HCT116 (cell line): ENCODE measurements at regions not wholly inside any gene's neighbourhood (a gene's known extent, or its start where the extent isn't known, plus 50 kb on each side); places are given as distances from the start of the nearest gene placed in this dataset.

Source experiments
- ATAC-seq: fragments of 200-7000 bp; cut with Tn5 transposase; 2 replicates; pipeline ENCODE4 v1.9.1; 2020; ENCODE audit warnings: mild to moderate bottlenecking, moderate library complexity
- BruUV-seq: library from RNA; stranded (reverse); fragments of 400-500 nt; replicated peaks from 2 replicates; lab custom pipeline; 2021; lab: Mats Ljungman, UMichigan
- CTCF ChIA-PET: fragments of 300-600 bp; sonication (Branson Sonifier 250); formaldehyde crosslinking; loops from one replicate; lab custom pipeline; 2021; ENCODE audit warnings: antibody characterized with exemption; lab: Charles Lee
- POLR2A ChIA-PET: fragments of 300-600, 350-600 bp; sonication (Branson Sonifier 250); formaldehyde crosslinking; loops from one replicate; lab custom pipeline; 2021; ENCODE audit warnings: antibody characterized with exemption; lab: Charles Lee
- RAD21 ChIA-PET, 2 experiments: fragments of 300-600 bp; sonication (Branson Sonifier 250); formaldehyde crosslinking; loops; one replicate each; lab custom pipeline; 2023; ENCODE audit warnings: low total read pairs in 2 of 2; ENCODE audit not compliant: uncharacterized antibody in 2 of 2, unreplicated experiment in 2 of 2, low non-redundant PET in 1 of 2; lab: Charles Lee
- DNase-seq: peaks from one replicate; pipeline ENCODE4 v3.0.0-alpha.2; 2010; ENCODE audit warnings: low read depth, low spot score
- H2AFZ ChIP-seq: fragments of 200-600 bp; shearing (Covaris generic), sonication (generic); 2 replicates; pipeline ENCODE4 v1.6.1; 2017; ENCODE audit warnings: low read depth, mixed run types, mixed read lengths, antibody characterized with exemption, low read length; ENCODE audit not compliant: poor library complexity, severe bottlenecking
- H3K27ac ChIP-seq: 2 replicates; pipeline ENCODE4 v1.5.1; 2012; ENCODE audit warnings: low read depth, low read length
- H3K27me3 ChIP-seq: fragments of 200-600 bp; sonication (generic); 2 replicates; pipeline ENCODE4 v1.6.1; 2016; ENCODE audit warnings: mixed run types, low read length, mixed read lengths; ENCODE audit not compliant: insufficient read depth
- H3K36me3 ChIP-seq, 2 experiments: fragments of 200-500 bp in 1 of 2; fragments of 200-600 bp in 1 of 2; sonication (Bioruptor generic) in 1 of 2; sonication (generic) in 1 of 2; 2 replicates each; pipeline versions ENCODE4 v1.5.1 to v1.6.1; 2014 to 2016; ENCODE audit warnings: low read length in 2 of 2, inconsistent platforms in 1 of 2, mixed read lengths in 1 of 2, mixed run types in 1 of 2; ENCODE audit not compliant: insufficient read depth in 2 of 2, control insufficient read depth in 1 of 2
- H3K4me1 ChIP-seq, 2 experiments: fragments of 200-600 bp in 1 of 2; sonication (generic) in 1 of 2; 2 replicates each; pipeline versions ENCODE4 v1.5.1 to v1.6.1; 2012 to 2017; ENCODE audit warnings: low read length in 2 of 2, inconsistent platforms in 1 of 2, mild to moderate bottlenecking in 1 of 2, mixed read lengths in 1 of 2, mixed run types in 1 of 2, moderate library complexity in 1 of 2; ENCODE audit not compliant: insufficient read depth in 2 of 2, control insufficient read depth in 1 of 2
- H3K4me2 ChIP-seq: fragments of 200-600 bp; sonication (generic); 2 replicates; pipeline ENCODE4 v1.6.1; 2017; ENCODE audit warnings: mixed run types, low read length, mixed read lengths
- H3K4me3 ChIP-seq, 2 experiments: fragments of 200-600 bp in 1 of 2; sonication (generic) in 1 of 2; replicated peaks in 1 of 2; 2 replicates each; pipeline ENCODE4 v1.5.1; 2011 to 2016; ENCODE audit warnings: low read length in 2 of 2, control low read depth in 1 of 2, low read depth in 1 of 2, mild to moderate bottlenecking in 1 of 2, mixed read lengths in 1 of 2, mixed run types in 1 of 2
- H3K79me2 ChIP-seq: fragments of 200-600 bp; sonication (generic); 2 replicates; pipeline ENCODE4 v1.6.1; 2017; ENCODE audit warnings: mild to moderate bottlenecking, mixed run types, low read length, moderate library complexity, mixed read lengths; ENCODE audit not compliant: insufficient read depth
- H3K9ac ChIP-seq: fragments of 200-600 bp; sonication (generic); 2 replicates; pipeline ENCODE4 v1.6.1; 2016; ENCODE audit warnings: low read length, mixed read lengths
- H3K9me2 ChIP-seq: fragments of 200-600 bp; sonication (generic), shearing (Covaris generic); 2 replicates; pipeline ENCODE4 v1.6.1; 2017; ENCODE audit warnings: mixed run types, mild to moderate bottlenecking, moderate library complexity; ENCODE audit not compliant: insufficient read depth
- H3K9me3 ChIP-seq, 2 experiments: fragments of 200-500 bp in 1 of 2; fragments of 200-600 bp in 1 of 2; sonication (Bioruptor generic) in 1 of 2; sonication (generic) in 1 of 2; 2 replicates each; pipeline ENCODE4 v1.6.1; 2014 to 2017; ENCODE audit warnings: low read length in 2 of 2, mixed read lengths in 2 of 2, inconsistent platforms in 1 of 2, low read depth in 1 of 2, mild to moderate bottlenecking in 1 of 2, mixed run types in 1 of 2, moderate library complexity in 1 of 2; ENCODE audit not compliant: control insufficient read depth in 1 of 2, insufficient read depth in 1 of 2
- H4K20me1 ChIP-seq: fragments of 200-600 bp; sonication (generic), shearing (Covaris generic); 2 replicates; pipeline ENCODE4 v1.6.1; 2017; ENCODE audit warnings: mixed run types, mild to moderate bottlenecking, moderate library complexity; ENCODE audit not compliant: insufficient read depth
- CBX3 ChIP-seq: IDR thresholded peaks from 2 replicates; pipeline ENCODE4 v1.6.1; 2012; ENCODE audit warnings: low read depth
- CEBPB ChIP-seq: IDR thresholded peaks from 2 replicates; pipeline ENCODE4 v1.6.1; 2012; ENCODE audit warnings: low read depth
- EZH2 ChIP-seq: fragments of 200-600 bp; sonication (generic); IDR thresholded peaks from 2 replicates; pipeline ENCODE4 v1.6.1; 2017; ENCODE audit warnings: antibody characterized with exemption, mixed run types
- JUND ChIP-seq: IDR thresholded peaks from 2 replicates; pipeline ENCODE4 v1.6.1; 2012
- MAX ChIP-seq: IDR thresholded peaks from 2 replicates; pipeline ENCODE4 v1.6.1; 2012
- POLR2A ChIP-seq: IDR thresholded peaks from 2 replicates; pipeline ENCODE4 v1.7.0; 2011; ENCODE audit warnings: borderline replicate concordance; ENCODE audit not compliant: insufficient read depth, insufficient read length; ENCODE audit errors: extremely low read depth
- POLR2AphosphoS5 ChIP-seq: IDR thresholded peaks from 2 replicates; pipeline ENCODE4 v1.6.1; 2011; ENCODE audit warnings: mild to moderate bottlenecking, low read depth, low read length, moderate library complexity
- SIN3A ChIP-seq: IDR thresholded peaks from 2 replicates; pipeline ENCODE4 v1.6.1; 2012; ENCODE audit warnings: low read depth
- SP1 ChIP-seq: IDR thresholded peaks from 2 replicates; pipeline ENCODE4 v1.6.1; 2012; ENCODE audit warnings: low read depth
- YY1 ChIP-seq: IDR thresholded peaks from 2 replicates; pipeline ENCODE4 v1.6.1; 2011; ENCODE audit warnings: low read length, low read depth, moderate library complexity, mild to moderate bottlenecking; ENCODE audit not compliant: insufficient replicate concordance; ENCODE audit errors: extremely low read depth
- ZBTB33 ChIP-seq: IDR thresholded peaks from 2 replicates; pipeline ENCODE4 v1.6.1; 2011; ENCODE audit warnings: mild to moderate bottlenecking, low read length, moderate library complexity; ENCODE audit not compliant: insufficient replicate concordance; ENCODE audit errors: extremely low read depth
- ZFX ChIP-seq: fragments of 450-650 bp; IDR thresholded peaks from 2 replicates; pipeline ENCODE4 v1.6.1; 2017
- ZNF274 ChIP-seq: fragments of 200-500 bp; sonication (Bioruptor generic); IDR thresholded peaks from 2 replicates; pipeline ENCODE4 v1.6.1; 2014; ENCODE audit warnings: mild to moderate bottlenecking, low read depth, low read length, inconsistent platforms
- intact Hi-C: fragments of 100-400 bp; cut with micrococcal nuclease; formaldehyde crosslinking; loops from 2 replicates; pipeline ENCODE4 v1.10.0; 2022

- H2AFZ ChIP-seq: no peak overlapping the region
- no peak overlapping the region for H3K27ac ChIP-seq
- BruUV-seq: no TSS peak
- intact Hi-C loops: no loop called here
- H3K9me3 ChIP-seq: no peaks in the 10 kb centered on the region
- H3K9me2 ChIP-seq: no peaks in the 10 kb centered on the region
- H3K36me3 ChIP-seq: no peaks in the 10 kb centered on the region
- no peaks in the 10 kb centered on the region for H4K20me1 ChIP-seq
- RAD21 ChIA-PET: no interaction called here
- no peak overlapping the region for H3K4me3 ChIP-seq
- POLR2A ChIA-PET: no interaction called here
- H3K79me2 ChIP-seq: no peaks in the 10 kb centered on the region
- no peak overlapping the region for H3K9ac ChIP-seq
- TF ChIP-seq MAX (no peak), CBX3 (no peak), SP1 (no peak), ZFX (no peak), YY1 (no peak), ZNF274 (no peak), SIN3A (no peak), POLR2AphosphoS5 (no peak), JUND (no peak), ZBTB33 (no peak), EZH2 (no peak), CEBPB (no peak), POLR2A (no peak)
- H3K4me1 ChIP-seq: no peaks in the 10 kb centered on the region
- CTCF ChIA-PET: no interaction called here
- no peak for DNase-seq
- no peak overlapping the region for H3K4me2 ChIP-seq
- no peaks in the 10 kb centered on the region for H3K27me3 ChIP-seq
- ATAC-seq: no peak
These were observed 395.3 kb downstream of the TBC1D32 start for GRCh38 chr6:120938876-120939472.
